ENCODE measurements at regions not wholly inside any gene's neighbourhood (a gene's known extent, or its start where the extent isn't known, plus 50 kb on each side); places are given as distances from the start of the nearest gene placed in this dataset.
A peak's percentile ranks its signal among the peaks of the same experiment; 100 is the strongest.

DNA sequence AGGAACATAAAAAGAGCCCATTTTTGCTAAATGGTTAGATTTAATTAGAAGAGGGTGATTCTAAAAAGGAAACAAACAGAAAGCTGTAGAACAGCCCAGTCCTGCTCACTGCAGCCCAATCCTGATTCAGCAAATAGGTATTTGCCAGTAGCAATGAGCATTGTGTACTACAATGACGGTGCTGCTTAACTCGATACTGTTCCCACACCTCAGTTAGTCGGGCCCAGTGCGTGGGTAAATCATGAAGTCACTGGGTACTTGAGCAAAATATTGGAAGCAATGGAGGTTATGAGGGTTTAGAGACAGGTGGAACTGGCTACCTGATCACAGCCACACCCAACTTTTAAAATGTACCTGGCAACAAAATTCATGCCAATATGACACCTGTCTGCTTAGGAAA, 101.5 kb upstream of the ADGRL2 start:
- no peaks in the 10 kb centered on the region for H3K27me3 Mint-ChIP-seq (ENCODE audit: unreplicated experiment)
- H3K36me3 Mint-ChIP-seq (ENCODE audit: unreplicated experiment) = no peaks in the 10 kb centered on the region
- H3K27ac Mint-ChIP-seq (ENCODE audit: unreplicated experiment) = no peak overlapping the region
- DNase-seq (ENCODE audit: extremely low spot score, unreplicated experiment) = no peak
- peaks cover 52% of the 10 kb centered on the region for H3K4me1 Mint-ChIP-seq (ENCODE audit: unreplicated experiment)
- peaks cover 5% of the 10 kb centered on the region for H3K9me3 Mint-ChIP-seq (ENCODE audit: unreplicated experiment)
- no peak overlapping the region for H3K4me3 Mint-ChIP-seq (ENCODE audit: unreplicated experiment)
- TF ChIP-seq, protein P1, sequence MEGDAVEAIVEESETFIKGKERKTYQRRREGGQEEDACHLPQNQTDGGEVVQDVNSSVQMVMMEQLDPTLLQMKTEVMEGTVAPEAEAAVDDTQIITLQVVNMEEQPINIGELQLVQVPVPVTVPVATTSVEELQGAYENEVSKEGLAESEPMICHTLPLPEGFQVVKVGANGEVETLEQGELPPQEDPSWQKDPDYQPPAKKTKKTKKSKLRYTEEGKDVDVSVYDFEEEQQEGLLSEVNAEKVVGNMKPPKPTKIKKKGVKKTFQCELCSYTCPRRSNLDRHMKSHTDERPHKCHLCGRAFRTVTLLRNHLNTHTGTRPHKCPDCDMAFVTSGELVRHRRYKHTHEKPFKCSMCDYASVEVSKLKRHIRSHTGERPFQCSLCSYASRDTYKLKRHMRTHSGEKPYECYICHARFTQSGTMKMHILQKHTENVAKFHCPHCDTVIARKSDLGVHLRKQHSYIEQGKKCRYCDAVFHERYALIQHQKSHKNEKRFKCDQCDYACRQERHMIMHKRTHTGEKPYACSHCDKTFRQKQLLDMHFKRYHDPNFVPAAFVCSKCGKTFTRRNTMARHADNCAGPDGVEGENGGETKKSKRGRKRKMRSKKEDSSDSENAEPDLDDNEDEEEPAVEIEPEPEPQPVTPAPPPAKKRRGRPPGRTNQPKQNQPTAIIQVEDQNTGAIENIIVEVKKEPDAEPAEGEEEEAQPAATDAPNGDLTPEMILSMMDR (IDR thresholded peaks at IDR 0.05) = no peak

DNA sequence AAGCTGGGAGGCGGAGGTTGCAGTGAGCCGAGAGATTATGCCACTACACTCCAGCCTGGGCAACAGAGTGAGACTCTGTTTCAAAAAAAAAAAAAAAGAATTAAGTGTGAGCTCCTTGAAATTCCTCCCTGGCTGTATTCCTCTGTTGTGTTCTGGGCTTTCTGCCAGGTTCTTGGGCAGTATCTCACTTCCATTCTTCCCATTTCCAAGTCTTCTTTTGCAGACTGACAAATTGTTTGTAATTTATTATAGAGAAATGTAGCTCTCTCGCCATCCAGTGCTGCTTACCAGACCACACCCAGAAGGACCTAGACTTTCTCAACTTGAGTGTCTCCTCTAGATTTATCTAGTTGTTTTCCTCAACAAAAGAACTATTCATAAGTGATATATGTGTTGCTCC, 105.0 kb upstream of the ADGRL2 start:
- Mint-ChIP-seq H3K4me1 (ENCODE audit: unreplicated experiment) (peaks cover 23% of the 10 kb centered on the region), H3K9me3 (ENCODE audit: unreplicated experiment) (peaks cover 5% of the 10 kb centered on the region), H3K27me3 (ENCODE audit: unreplicated experiment) (no peaks in the 10 kb centered on the region), H3K27ac (ENCODE audit: unreplicated experiment) (peak overlapping the region; percentile 23), H3K4me3 (ENCODE audit: unreplicated experiment) (no peak overlapping the region), H3K36me3 (ENCODE audit: unreplicated experiment) (no peaks in the 10 kb centered on the region)
- DNase-seq (ENCODE audit: extremely low spot score, unreplicated experiment) = no peak
- TF ChIP-seq, protein P1 (IDR thresholded peaks at IDR 0.05) = no peak

DNA sequence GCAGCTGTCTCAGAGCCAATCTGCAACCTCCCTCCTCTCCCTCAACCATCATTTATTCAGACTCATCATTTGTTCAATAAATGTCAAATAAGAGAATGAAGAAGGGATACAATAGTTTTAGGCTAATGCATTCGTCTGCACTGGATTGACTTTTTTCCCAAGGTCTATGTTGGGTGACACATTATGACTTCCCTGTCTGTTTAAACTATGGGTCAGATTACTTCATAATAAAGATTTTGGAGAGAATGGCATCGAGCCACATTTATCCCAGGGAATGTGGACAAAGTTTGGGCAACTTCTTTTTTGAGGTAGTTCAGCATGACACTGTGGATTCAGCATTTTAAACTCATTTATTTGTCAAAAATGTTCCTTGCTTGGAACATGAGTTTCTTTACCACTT, 107.4 kb upstream of the ADGRL2 start:
- Mint-ChIP-seq H3K9me3 (ENCODE audit: unreplicated experiment) (peaks cover 5% of the 10 kb centered on the region), H3K27ac (ENCODE audit: unreplicated experiment) (no peak overlapping the region), H3K4me3 (ENCODE audit: unreplicated experiment) (no peak overlapping the region), H3K27me3 (ENCODE audit: unreplicated experiment) (no peaks in the 10 kb centered on the region), H3K4me1 (ENCODE audit: unreplicated experiment) (peaks cover 32% of the 10 kb centered on the region), H3K36me3 (ENCODE audit: unreplicated experiment) (peaks cover 2% of the 10 kb centered on the region)
- TF ChIP-seq, protein P1 (IDR thresholded peaks at IDR 0.05) = no peak
- DNase-seq (ENCODE audit: extremely low spot score, unreplicated experiment) = no peak

DNA sequence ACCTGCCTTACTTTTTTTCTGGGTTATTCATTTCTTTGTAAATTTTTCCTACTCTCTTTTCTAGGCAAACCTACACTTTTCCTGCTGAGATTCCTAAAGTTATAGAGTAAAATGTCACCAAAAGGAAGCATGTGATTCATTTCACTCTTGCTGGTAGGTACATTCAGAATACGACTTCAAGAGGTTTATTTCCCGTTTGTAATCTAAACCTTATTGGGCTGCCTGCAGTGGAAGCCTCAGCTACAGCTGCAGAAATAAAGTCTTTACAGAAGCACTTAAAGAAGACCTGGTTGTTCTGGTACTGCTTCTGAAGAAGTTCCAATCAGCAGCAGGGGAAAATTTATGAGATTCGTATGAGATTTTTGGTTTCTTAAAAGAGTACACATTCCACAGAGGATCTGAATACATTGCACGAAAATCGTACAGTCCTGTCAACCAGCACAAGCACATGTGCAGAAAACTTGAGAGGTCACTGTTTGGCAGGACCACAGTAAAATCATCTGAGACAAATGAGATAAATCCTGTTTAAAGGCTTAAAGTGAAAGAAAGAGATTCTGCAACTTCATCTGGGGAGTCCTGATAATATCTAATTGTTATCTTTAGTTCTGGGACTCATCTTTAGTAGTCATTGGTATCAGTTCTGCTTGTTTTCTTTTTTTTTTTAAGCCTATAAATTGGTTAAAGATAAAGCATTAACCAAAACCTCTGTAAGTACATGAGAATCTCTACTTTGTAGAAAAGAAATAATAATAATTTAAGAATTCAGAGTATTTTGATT, 109.9 kb upstream of the ADGRL2 start:
- TF ChIP-seq, protein P1 (IDR thresholded peaks at IDR 0.05) = no peak
- Mint-ChIP-seq H3K4me1 (ENCODE audit: unreplicated experiment) (peaks cover 22% of the 10 kb centered on the region), H3K36me3 (ENCODE audit: unreplicated experiment) (peaks cover 4% of the 10 kb centered on the region), H3K27ac (ENCODE audit: unreplicated experiment) (no peak overlapping the region), H3K9me3 (ENCODE audit: unreplicated experiment) (peaks cover 12% of the 10 kb centered on the region), H3K4me3 (ENCODE audit: unreplicated experiment) (no peak overlapping the region), H3K27me3 (ENCODE audit: unreplicated experiment) (no peaks in the 10 kb centered on the region)
- no peak for DNase-seq (ENCODE audit: extremely low spot score, unreplicated experiment)

DNA sequence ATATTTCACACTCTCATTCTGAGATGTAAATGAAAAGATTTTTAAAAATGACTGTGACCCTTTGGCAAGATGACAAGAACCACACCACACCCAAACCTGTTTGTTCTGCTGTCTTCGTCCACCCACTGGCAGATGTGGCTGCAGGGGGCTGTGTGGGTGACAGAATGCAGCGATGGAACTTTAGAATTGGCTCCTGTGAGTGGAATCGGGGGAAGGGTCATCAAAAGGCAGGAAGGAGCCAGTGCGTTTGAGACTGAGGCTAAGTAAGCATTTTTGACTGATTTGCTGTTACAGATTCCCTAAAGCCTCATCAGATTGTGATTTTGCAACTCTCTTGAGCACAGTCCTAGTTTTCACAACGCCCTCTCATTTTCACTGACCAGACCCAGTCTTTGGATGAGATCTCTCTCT, 111.2 kb upstream of the ADGRL2 start:
- H3K27ac Mint-ChIP-seq (ENCODE audit: unreplicated experiment) = no peak overlapping the region
- H3K4me3 Mint-ChIP-seq (ENCODE audit: unreplicated experiment) = no peak overlapping the region
- no peak for DNase-seq (ENCODE audit: extremely low spot score, unreplicated experiment)
- TF ChIP-seq, protein P1 (IDR thresholded peaks at IDR 0.05) = no peak
- no peaks in the 10 kb centered on the region for H3K27me3 Mint-ChIP-seq (ENCODE audit: unreplicated experiment)
- H3K36me3 Mint-ChIP-seq (ENCODE audit: unreplicated experiment) = peaks cover 4% of the 10 kb centered on the region
- peaks cover 20% of the 10 kb centered on the region for H3K4me1 Mint-ChIP-seq (ENCODE audit: unreplicated experiment)
- peaks cover 21% of the 10 kb centered on the region for H3K9me3 Mint-ChIP-seq (ENCODE audit: unreplicated experiment)
